CMK (cell line): ENCODE measurements at regions not wholly inside any gene's neighbourhood (a gene's known extent, or its start where the extent isn't known, plus 50 kb on each side); places are given as distances from the start of the nearest gene placed in this dataset.

ENCODE experiments used
- DNase-seq: peaks from one replicate; pipeline ENCODE4 v3.0.0-alpha.2; 2010; ENCODE audit warnings: low read depth

DNA sequence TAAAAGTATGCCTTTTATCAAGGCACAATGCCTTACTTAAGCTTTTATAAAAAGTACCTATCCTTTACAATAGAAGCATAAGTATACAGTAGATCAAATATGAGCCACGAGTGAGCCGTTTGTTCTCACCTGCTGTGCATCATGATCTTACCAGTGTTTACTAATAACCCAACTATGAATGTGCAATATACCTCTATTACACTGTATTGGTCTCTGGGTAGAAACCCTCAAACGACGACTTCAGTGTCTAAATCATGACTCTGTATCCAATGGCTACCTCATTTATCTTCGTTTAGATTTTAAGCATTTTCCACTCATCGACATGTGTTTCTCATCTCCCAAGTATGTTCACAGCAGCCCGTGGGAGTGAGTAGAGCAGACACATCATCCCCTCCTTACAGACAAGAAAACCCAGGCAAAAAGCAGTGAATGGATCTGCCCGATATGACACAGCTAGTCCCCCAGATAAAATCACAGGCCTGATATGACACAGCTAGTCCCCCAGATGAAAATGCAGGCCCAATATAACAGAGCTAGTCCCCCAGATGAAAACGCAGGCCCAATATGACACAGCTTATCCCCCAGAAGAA is 279.8 kb downstream of the TNS1 start:
- no peak for DNase-seq

DNA sequence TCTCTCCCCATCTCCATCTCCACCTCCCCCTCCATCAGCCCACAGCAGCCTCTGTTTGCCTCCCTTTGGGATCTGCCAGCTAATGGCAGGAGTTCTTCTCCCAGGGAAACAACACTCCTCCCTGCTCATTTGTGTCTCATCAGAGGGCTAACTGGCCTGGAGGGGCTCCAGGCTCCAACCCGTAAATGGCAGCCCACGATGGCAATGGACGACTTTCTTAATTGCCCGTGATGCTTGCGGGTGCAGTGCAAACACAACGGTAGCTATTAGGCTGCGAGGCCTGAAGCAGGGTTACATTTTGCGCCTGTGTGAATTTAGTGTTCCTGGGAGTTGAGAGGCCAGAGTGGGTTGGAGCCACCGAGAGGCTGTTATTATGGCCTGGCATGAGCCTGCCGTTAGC is 285.1 kb downstream of the TNS1 start:
- no peak for DNase-seq

DNA sequence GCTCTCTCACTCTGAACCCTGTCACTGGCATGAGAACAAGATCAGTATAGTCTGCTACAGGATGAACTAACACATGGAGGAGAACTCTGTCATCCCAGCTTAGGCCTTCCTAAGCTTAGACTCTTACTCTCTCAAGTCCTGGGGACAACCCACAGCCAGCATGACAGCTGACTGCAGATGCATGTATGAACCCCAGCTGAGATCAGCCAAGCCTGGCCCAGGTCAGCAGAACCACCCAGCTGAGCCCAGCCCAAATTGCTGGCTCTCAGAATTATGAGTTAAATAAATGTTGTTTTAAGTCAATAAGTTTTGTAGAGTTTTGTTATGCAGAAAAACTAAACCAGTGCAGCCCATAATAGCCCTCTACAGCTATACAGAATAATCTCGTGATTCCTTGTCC is 287.3 kb downstream of the TNS1 start:
- DNase-seq: no peak

DNA sequence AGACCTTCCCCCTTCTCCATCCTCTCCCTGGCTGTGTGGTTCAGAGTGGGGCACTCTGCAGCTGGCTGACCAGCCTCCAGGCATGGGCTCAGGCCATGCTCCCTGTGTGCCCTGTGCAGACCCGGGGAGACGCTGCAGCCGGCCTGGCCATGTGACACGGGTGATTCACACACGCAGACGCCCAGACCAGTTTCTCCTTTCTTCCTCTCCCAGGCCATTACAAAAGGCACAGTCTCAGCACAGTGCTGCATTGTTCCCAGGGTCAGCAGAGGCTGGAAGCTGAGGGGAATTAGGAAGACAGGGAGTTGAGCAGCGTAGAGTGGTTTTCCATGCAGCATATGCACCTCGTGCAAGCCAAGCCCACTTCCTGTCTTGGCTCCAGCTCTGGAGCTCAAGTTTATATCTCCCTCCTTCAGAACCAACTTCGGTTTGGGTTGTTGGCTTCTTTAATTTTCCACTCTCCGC is 288.5 kb downstream of the TNS1 start:
- DNase-seq: no peak

DNA sequence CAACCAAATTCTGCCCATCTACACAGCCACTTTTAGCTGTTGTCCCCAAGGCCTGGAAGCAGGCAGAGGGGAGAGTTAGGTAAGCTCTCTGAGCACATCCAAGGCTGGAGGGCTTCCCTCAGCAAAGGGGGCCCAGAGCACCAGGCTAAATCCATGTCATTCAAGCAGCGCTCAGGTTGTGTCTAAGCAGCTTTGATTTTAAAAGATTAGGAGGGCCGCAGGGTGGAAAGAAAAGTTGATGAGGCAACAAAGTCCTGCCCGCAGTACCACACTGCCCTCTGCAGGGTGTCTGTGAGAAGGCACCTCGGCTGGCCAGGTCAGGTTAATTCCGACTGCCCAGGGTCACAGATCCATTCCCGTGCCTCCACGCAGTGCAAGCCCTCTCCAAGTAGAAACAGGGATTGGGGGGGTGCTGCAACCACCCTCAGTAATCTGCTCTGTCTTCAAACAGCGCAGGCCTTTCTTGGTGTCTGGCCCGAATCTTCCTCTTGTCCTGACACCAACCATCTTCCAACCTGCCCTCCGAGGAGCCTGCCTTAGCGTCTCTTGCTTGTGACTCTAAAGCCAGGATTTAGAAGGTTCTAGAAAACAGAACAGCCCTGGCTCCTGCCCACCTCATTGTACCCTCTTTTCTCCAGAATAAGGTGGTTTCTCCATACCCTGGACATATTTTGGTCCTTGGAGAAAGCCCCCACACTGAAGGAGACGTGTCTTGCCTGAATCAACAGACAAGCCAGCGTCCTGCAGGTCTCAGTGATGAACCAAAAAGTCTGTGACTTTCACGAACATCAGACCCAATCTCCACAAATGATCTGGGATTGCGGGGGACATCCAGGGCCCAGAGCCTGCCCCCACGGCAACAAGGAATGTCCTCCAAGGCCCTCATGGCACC is 289.2 kb downstream of the TNS1 start:
- peak; percentile 20 for DNase-seq

DNA sequence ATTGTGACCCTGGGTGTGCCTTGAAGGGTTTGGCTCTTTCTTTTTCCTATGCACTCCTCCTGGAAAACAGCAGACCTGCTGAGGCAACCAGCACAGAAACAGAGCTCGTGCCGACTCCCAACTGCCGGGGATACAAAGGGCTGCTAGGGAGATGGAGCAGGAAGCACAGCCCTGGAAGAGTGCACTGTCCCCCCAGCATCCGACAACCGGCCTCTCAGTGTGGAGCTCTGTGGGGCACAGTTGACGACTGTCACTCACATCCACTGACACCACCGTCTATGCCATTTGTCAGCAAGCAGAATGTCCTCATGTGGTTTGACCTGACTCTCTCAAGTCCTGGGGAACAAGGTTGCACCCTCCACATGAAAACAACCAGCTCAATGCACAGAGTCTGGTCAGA is 290.4 kb downstream of the TNS1 start:
- no peak for DNase-seq

DNA sequence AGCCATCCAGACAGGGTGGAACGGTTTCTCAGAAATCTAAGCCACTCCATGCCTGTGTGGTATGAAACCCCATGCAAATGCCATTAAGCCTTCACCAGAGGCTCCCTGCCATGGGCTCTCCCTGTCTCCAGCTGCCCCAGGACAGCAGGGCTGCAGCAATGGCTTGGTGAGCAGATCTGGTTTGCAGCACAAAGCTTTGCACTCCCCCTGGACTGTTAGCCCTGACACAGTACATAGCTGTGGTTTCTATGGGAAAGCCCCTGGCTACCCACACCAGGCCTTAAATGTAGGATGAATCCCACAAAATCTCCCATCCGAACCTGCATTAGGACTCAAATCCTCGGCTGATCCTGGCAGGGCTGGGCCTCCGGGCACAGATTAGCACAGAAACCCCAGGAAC is 291.6 kb downstream of the TNS1 start:
- no peak for DNase-seq

DNA sequence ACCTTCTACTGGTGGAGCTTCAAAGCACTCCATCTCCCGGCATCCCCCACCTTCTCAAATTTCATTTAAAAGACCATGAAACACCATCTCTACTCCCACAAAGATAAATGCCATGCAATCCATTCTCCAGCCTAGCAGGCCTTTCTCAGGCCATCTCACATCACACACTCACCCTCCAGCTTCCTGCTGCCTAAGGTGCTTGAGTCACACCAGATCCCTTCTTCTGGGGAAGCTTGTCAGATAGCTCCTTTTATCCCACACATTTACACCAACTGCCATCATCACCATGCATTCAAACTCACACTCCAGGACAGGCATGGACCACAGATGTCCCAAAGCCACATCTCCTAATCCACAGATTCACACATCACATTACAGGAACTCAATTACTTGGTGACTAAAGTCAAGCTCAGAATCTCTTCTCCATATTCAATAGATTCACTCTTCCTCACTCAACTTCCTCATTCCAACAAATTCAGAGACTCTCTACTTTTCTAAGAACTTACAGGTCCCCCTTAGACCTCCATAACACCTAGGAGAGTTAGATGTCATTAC is 292.5 kb downstream of the TNS1 start:
- no peak for DNase-seq

DNA sequence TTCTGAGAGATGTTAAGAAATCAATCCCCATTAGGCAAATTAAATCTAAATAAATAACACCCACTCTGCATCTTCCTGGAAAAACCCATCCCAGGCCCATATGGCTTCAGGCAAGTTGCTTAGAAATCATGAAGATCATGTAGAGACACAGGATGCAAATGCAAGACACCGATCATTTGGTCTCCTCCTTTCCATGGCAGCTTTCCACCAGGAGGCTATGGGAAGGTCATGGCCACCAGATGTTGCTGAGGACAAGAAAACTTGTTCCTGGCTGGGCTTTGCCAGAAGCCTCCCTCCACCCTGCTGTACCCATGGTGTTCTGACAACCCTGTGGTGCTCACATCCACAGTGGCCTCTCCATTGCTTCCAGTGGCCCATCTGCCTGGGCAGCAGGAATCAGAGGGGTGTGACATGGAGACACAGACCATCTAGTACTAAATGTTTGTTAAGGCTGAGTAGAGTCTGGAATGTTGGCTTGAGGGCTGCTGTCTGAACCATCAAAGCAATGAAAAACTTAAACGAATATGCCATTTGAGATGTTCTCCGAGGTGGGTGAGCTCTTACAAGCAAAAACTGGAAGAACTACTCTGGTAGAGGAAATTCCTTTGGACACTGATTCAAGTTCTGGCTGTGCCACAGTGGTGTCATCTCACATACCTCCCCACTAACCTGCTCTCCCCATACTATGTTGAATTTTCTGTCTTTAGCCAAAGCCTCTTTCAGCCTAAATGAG is 293.2 kb downstream of the TNS1 start:
- no peak for DNase-seq

DNA sequence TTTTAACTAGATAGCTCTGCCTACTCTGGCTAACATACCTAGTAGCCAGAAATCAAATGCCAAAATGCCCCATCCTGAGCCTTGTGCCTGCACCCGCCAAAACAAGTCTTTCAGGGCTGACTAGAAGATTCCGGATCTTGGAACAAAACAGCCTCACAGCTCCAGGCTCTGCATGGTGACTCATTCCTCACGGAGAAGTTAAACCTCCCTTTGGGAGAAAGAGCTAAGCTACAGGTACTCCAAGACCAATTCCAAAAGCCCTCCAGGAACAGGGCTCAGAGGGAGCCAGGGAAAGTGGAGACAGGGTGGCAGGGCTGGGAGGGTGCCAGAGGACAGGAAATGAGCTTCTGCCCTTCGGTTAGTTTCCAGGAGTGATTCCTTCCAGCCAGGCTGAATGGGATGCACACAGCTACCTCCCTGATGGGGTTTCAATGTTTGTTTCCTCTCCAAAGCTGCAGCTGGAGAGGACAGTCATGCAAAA is 295.6 kb downstream of the TNS1 start:
- DNase-seq: no peak

DNA sequence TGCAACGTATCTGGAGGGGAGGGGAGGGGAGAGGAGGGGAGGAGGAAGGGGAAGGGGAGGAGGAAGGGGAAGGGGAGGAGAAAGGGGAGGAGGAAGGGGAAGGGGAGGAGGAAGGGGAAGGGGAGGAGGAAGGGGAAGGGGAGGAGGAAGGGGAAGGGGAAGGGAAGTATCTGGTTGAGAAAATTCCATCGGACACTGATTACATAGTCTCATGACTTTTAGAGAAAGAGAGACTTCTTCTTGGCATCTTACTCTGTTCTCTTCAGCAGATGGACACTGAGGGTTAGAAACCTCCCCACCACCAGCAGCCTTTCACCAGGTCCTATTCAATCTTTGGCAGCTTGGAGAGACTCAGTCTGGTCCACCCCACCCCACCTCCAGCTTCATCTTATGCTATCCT is 296.3 kb downstream of the TNS1 start:
- DNase-seq: no peak

DNA sequence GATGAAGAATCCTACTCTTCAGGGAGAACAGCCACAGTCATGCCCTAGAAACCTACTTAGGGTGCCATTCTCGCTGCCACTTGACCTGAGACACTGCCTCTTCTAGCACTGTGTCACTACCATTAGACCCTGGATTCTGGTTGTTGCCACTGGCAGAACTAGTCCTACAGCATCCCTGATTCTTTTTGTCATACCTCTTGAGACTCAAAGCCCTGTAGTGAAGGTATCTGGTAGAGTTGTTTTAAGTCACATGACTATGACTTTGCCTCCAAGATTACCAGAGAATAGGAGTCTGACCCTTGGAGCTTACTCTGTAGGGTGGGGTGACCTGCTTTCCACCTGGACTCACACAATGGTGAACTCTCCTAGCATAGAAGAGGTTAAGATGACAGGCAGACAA is 296.7 kb downstream of the TNS1 start:
- no peak for DNase-seq

DNA sequence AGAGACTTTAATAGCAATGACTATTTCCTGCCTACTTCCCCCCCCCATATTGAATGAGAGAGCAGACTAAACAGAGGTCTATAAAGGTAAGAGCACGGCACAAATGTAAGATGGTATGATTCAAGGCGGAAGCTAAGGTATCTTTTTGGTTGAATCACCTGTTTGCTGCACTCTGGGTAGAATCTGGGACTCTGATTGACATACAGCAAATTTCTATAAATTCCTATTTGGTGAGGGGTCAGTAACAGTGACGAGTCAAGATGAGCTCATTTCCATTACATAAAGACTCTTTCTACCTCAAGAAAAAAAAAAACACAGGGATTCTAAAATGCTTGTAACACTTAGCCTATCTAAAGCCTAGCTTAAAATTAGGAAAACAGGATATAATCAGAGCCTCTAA is 297.3 kb downstream of the TNS1 start:
- DNase-seq: no peak

DNA sequence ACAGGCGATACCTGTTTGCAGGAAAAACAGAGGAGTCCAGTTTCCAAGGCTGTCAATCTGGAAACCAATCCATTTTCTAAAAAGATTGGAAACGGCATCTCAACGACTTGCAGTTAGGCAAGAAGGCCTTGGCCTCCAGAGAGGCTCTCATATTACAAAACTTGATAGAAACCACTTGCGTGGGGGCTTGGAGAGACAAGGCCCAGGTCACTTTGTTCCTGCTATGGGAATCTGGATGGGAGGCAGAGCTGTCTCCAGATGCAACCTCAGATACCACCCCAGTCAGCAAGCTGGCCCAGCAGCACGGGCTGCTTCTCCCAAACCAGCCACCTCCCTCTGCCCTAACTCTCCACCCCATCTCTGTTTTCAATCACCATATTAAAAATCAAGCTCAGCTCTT is 298.8 kb downstream of the TNS1 start:
- DNase-seq: no peak

DNA sequence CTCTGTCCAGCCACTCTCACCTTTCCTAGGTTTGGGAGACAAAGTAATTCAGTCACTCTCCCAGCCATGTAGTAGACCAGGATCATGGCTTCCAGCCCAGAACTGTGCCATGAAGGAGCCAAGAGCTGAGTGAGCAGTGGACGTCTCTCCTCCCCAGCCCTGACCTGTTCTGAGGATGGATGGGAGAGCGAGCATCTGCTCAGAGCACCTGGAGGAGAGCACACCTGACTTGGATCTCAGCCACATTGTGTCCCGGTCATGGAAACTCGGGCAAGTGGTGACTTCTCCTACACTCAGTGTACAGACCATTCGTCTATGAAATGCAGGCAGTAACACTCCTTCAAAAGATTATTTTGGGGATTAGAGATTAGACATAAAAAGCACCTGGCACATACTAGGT is 299.7 kb downstream of the TNS1 start:
- DNase-seq: no peak

DNA sequence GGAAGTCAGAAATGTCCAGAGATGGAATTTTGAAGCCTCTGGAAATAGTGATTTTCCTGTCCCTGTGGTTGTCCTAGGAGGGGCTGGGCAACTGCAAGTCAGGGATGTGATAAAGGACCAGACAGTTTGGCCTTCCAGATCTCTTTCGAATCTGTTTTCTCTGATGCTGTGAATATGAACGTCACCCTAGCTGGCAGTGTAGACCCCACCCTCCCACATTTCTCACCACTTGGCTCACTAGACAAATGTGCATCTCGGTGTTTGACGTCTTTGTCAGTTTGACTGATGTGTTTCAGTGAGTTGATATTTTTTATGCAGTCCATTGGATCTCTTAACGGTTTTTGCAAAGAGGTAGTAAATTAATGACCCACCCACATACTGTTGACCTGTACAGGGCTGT is 301.2 kb downstream of the TNS1 start:
- DNase-seq: no peak

DNA sequence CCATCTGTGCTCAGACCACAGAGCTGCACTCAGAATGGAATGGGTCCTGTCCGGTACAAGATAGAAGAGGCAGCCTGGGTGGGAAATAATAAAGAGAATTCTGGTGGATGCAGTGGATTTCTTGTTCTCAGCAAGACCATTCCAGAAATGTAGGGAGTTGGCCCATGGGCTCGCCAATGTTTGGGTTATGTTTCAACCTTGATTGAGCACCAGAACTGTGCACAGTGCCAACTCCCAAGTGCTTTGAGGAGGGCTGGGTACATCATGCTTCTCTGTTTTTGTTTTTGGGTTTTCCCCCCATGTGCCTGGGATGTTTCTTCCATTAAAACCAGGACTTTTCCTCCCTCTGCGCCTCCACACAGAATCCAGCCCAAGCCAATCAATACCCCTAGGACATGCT is 304.1 kb downstream of the TNS1 start:
- DNase-seq: no peak

DNA sequence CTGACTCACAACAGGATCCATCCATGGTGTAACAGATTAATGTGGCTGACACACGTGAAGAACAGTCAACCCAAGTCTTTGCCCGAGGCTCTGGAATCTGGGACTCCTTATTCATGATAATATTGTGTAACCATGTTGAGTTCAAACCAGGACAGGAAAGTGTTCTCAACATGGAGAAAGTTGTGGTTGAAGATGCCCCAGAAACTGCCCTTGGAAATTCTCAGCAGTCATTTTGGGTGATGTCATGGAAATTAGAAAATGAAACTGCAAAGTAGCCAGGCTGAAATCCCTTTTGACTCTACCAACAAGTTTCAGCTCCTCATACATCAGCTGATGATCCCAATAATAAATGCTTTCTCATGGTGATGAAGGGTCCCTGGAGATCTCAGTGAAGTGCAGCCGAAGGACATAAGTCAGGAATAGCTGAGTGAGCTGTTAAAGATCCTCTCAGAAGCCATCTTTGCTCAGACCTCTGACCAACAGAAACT is 307.7 kb downstream of the TNS1 start:
- no peak for DNase-seq

DNA sequence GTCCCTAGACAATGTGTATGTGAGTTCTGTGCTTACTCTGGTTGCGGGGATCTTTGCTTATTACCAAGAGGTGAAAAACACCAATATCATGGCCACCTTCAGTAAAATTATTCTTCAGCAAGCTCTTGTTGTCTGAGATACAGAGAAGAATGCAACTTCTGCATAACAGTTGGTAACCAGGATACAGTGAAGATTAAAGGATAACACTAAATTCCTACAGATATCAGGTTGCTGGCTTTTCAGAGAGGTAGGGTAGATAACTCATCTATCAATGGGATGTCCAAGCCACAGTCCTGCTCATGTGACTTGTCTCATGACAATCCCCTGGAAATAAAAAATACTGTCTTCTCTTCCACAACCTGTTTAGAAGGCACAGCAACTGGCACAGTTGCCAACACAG is 308.5 kb downstream of the TNS1 start:
- DNase-seq: no peak

DNA sequence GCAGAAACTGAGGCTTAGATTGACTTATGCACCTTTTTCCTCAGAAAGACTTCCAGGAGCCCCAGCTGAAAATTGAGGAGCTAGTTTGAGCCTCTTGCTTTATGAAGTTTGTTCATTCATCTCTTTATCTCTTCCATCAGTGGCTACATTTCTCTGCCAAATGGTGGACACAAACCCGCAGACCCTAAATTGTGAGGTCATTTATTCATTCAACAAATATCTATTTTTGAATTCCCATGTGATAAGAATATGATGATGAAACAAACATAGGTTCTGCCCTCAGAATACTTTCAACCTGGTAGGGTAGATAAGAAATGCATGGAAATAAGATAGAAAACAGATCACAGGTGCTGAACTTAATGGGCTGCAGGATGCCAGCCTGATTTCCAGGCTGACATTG is 309.4 kb downstream of the TNS1 start:
- DNase-seq: no peak

DNA sequence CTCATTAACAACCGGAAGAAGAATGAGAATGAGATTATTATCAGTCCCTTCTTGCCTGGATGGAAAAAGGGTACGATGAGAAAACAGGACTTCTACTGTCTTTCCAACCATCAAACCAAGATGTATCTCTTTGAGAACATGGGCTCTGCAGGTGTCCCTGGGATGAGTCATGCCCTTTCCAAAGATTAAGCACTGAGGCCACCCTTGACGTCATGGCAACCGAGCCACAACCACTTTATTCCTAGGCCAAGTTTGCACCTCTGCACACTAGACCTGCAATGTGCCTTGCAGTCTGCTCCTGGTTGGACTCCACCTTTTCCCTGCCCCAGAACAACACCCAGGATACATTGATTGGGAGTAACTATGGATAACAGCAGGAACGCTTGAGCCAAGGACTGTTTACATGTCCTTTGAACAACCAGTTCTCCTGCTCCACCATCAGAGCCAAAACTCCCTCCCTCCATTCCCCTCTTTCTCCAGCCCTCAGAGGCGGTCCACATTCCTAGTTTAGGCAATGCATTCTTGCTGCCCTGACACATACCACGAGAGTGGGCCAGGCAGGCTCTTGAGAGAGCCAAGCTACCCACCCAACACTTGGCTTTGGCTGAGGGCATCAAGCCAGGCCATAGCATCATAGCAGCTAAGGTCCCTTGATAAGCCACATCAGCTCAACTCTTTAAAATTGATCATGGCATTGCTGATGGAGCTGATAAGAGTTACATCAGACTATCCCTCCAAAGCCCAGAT is 310.7 kb downstream of the TNS1 start:
- no peak for DNase-seq

DNA sequence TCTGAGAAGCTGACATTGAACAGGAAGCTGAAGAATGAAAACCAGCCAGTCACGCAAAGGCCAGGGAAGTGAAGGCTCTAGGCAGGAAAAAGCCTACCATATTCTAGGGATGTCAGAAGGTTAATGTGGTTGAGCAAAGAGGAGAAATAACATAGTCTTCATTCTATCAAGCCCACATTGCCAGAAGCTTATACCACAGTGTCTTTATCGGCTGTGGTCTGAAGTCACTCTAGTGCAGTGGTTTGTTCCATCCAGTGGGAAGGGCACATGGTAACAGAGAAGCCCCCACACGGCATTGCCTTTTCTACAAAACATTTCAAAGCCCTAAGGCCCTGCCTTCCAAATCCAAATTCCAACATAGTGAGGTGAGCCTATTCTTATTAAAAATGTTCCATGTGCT is 311.3 kb downstream of the TNS1 start:
- DNase-seq: no peak
